PC-3 (cell line): ENCODE measurements at regions not wholly inside any gene's neighbourhood (a gene's known extent, or its start where the extent isn't known, plus 50 kb on each side); places are given as distances from the start of the nearest gene placed in this dataset.
"Not testable (repeated sequence)": the region's sequence is repeated elsewhere in the genome, so short reads cannot be mapped to it uniquely, and the experiment has no call there.

Experiments used
- ATAC-seq: fragments of 200-7000 bp; cut with Tn5 transposase; 2 replicates; pipeline ENCODE4 v1.9.1; 2020; ENCODE audit warnings: mild to moderate bottlenecking, moderate library complexity
- BruUV-seq: library from RNA; stranded (reverse); fragments of 400-500 nt; replicated peaks from 2 replicates; lab custom pipeline; 2021; lab: Mats Ljungman, UMichigan
- CTCF ChIA-PET: fragments of 300-600 bp; sonication (Branson Sonifier 250); formaldehyde crosslinking; loops from one replicate; lab custom pipeline; 2022; ENCODE audit warnings: antibody characterized with exemption; lab: Charles Lee
- POLR2A ChIA-PET: fragments of 300-600 bp; sonication (Branson Sonifier 250); formaldehyde crosslinking; loops from one replicate; lab custom pipeline; 2022; ENCODE audit warnings: antibody characterized with exemption; ENCODE audit not compliant: unreplicated experiment; lab: Charles Lee
- DNase-seq: peaks from one replicate; pipeline ENCODE4 v3.0.0-alpha.2; 2015
- H2AFZ ChIP-seq: fragments of 300-600 bp; sonication (generic); 2 replicates; pipeline ENCODE4 v1.6.0; 2016; ENCODE audit warnings: antibody characterized with exemption, low read length
- H3F3A ChIP-seq: fragments of 300-600 bp; sonication (generic); one replicate; pipeline ENCODE4 v1.6.0; 2017; ENCODE audit warnings: antibody characterized with exemption, low read length, control low read depth, mild to moderate bottlenecking; ENCODE audit not compliant: unreplicated experiment
- H3K27ac ChIP-seq: fragments of 300-600 bp; sonication (generic); 2 replicates; pipeline ENCODE4 v1.5.1; 2016; ENCODE audit warnings: mild to moderate bottlenecking, low read length
- H3K27me3 ChIP-seq: fragments of 300-600 bp; sonication (generic); 2 replicates; pipeline ENCODE4 v1.6.1; 2016; ENCODE audit warnings: low read length, mixed read lengths
- H3K36me3 ChIP-seq: fragments of 300-600 bp; sonication (generic); 2 replicates; pipeline ENCODE4 v1.6.1; 2016; ENCODE audit warnings: low read depth, mixed run types, low read length, mixed read lengths
- H3K4me1 ChIP-seq: fragments of 300-600 bp; sonication (generic); 2 replicates; pipeline ENCODE4 v1.5.1; 2016; ENCODE audit warnings: low read length; ENCODE audit not compliant: insufficient read depth
- H3K4me2 ChIP-seq: fragments of 300-600 bp; sonication (generic); 2 replicates; pipeline ENCODE4 v1.6.0; 2016; ENCODE audit warnings: low read length
- H3K4me3 ChIP-seq: fragments of 300-600 bp; sonication (generic); 2 replicates; pipeline ENCODE4 v1.5.1; 2016; ENCODE audit warnings: mild to moderate bottlenecking, low read length, mixed read lengths
- H3K79me2 ChIP-seq: fragments of 300-600 bp; sonication (generic); 2 replicates; pipeline ENCODE4 v1.6.1; 2017; ENCODE audit warnings: low read length, mixed read lengths
- H3K9ac ChIP-seq: fragments of 300-600 bp; sonication (generic); 2 replicates; pipeline ENCODE4 v1.6.0; 2016; ENCODE audit warnings: mild to moderate bottlenecking, low read length
- H3K9me2 ChIP-seq: fragments of 300-600 bp; sonication (generic); replicated peaks from 2 replicates; pipeline ENCODE4 v1.6.1; 2016; ENCODE audit warnings: mixed run types, low read length, mixed read lengths
- H3K9me3 ChIP-seq: fragments of 300-600 bp; sonication (generic); 2 replicates; pipeline ENCODE4 v1.6.1; 2016; ENCODE audit warnings: low read length, mixed read lengths
- H4K20me1 ChIP-seq: fragments of 300-600 bp; sonication (generic); 2 replicates; pipeline ENCODE4 v1.6.1; 2016; ENCODE audit warnings: low read length, mixed read lengths
- EZH2 ChIP-seq: fragments of 300-600 bp; sonication (generic); IDR thresholded peaks from one replicate; pipeline ENCODE4 v1.6.1; 2017; ENCODE audit warnings: antibody characterized with exemption, mild to moderate bottlenecking, low read length; ENCODE audit not compliant: unreplicated experiment
- EZH2phosphoT487 ChIP-seq: fragments of 300-600 bp; sonication (generic); IDR thresholded peaks from 2 replicates; pipeline ENCODE4 v1.6.1; 2018; ENCODE audit warnings: mild to moderate bottlenecking, antibody characterized with exemption, low read length, borderline replicate concordance
- intact Hi-C: fragments of 100-400 bp; cut with micrococcal nuclease; formaldehyde crosslinking; loops from 2 replicates; pipeline ENCODE4 v1.9.0; 2023
- TF ChIP-seq, protein P1 (sequence below): fragments of 300-600 bp; sonication (generic); conservative IDR thresholded peaks from 2 replicates; pipeline ENCODE4 v1.5.1; 2017; ENCODE audit warnings: antibody characterized with exemption, low read depth, mild to moderate bottlenecking, low read length

DNA sequence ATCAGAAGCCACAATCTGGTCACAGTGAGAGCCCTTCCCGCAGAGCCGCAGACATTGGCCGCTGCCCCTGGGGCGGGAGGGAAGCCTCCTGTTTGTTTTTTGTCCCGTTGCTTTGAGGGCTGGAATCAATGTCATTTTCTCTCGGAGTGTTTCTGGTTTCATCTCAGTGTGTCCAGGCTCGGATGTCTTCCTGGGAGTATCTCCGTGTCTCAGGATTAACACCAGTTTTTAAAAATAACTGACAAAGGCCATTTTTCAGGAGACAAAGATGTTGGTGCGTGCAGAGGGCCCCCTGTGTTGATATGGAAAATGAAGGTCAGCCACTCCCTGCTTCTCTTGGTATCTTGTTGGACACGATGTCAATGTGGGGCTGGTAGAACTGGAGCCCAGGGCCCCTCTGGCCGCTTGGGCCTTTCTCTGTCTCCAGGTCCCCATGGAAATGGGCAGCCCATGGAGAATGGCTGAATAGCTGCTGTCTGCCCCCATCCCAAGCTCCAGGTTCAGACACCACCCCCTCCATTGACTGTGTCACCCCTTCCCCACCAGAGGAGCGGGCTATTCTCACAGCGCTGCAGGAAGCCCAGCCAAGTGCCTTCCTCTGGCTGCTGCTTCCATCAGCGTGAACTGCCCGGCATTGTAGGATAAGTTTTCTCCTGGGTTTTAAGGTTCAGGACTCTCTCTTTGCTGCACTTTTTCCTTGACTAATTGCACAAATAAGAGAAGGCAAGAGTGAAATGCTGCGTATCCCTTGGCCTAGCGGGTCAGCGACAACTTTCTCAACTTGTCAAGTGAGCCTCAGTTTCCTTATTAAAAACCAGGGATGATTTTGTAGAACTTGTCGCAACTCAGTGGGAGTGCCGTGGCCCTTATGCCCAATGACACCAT is 72.2 kb upstream of the METTL9 start:
- Histone ChIP-seq H4K20me1 (no peaks in the 10 kb centered on the region), H3K79me2 (no peaks in the 10 kb centered on the region), H3K27ac (no peak overlapping the region), H3F3A (no peaks in the 10 kb centered on the region), H3K4me1 (no peaks in the 10 kb centered on the region), H3K27me3 (no peaks in the 10 kb centered on the region), H3K36me3 (no peaks in the 10 kb centered on the region), H3K9me2 (no peaks in the 10 kb centered on the region), H3K4me3 (no peak overlapping the region), H3K9me3 (no peaks in the 10 kb centered on the region), H3K4me2 (no peak overlapping the region), H2AFZ (no peak overlapping the region), H3K9ac (no peak overlapping the region)
- ATAC-seq (no peak), DNase-seq (no peak)
- no peak for TF ChIP-seq EZH2phosphoT487
- TF ChIP-seq, protein P1, sequence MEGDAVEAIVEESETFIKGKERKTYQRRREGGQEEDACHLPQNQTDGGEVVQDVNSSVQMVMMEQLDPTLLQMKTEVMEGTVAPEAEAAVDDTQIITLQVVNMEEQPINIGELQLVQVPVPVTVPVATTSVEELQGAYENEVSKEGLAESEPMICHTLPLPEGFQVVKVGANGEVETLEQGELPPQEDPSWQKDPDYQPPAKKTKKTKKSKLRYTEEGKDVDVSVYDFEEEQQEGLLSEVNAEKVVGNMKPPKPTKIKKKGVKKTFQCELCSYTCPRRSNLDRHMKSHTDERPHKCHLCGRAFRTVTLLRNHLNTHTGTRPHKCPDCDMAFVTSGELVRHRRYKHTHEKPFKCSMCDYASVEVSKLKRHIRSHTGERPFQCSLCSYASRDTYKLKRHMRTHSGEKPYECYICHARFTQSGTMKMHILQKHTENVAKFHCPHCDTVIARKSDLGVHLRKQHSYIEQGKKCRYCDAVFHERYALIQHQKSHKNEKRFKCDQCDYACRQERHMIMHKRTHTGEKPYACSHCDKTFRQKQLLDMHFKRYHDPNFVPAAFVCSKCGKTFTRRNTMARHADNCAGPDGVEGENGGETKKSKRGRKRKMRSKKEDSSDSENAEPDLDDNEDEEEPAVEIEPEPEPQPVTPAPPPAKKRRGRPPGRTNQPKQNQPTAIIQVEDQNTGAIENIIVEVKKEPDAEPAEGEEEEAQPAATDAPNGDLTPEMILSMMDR = no peak
- no peak for TF ChIP-seq EZH2
- CTCF ChIA-PET = no interaction called here
- intact Hi-C loops = no loop called here
- POLR2A ChIA-PET = no interaction called here
- BruUV-seq = no TSS peak

DNA sequence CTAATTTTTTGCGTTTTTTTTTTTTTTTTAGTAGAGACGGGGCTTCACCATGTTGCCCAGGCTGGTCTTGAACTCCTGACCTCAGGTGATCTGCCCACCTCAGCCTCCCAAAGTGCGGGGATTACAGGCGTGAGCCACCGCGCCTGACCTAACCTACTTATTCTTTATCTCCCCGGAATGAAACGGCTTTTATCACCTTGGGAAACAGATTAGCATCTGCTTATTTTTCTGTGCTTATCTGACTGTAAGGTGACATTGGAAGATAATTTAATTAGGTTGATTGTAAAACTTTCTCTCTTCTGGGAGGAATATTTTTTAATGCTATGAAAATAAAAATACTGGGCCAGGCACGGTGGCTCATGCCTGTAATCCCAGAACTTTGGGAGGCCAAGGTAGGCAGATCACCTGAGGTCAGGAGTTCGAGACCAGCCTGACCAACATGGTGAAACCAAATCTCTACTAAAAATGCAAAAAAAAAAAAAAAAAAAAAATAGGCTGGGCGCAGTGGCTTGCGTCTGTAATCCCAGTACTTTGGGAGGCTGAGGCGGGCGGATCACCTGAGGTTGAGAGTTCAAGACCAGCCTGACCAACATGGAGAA is 70.2 kb upstream of the METTL9 start:
- intact Hi-C loops, H4K20me1 ChIP-seq, H3K27ac ChIP-seq, H3K4me1 ChIP-seq, H3K4me3 ChIP-seq, H3K9me2 ChIP-seq, H3K36me3 ChIP-seq, H3K9ac ChIP-seq, H3F3A ChIP-seq, H2AFZ ChIP-seq, H3K79me2 ChIP-seq, H3K9me3 ChIP-seq, DNase-seq, H3K4me2 ChIP-seq, CTCF ChIA-PET, H3K27me3 ChIP-seq, POLR2A ChIA-PET, ATAC-seq, BruUV-seq: not testable (repeated sequence)

- H4K20me1 ChIP-seq, ATAC-seq, H3K36me3 ChIP-seq, H3F3A ChIP-seq, intact Hi-C loops, H2AFZ ChIP-seq, H3K4me2 ChIP-seq, DNase-seq, H3K9me3 ChIP-seq, H3K9me2 ChIP-seq, H3K27me3 ChIP-seq, H3K79me2 ChIP-seq, H3K27ac ChIP-seq, POLR2A ChIA-PET, H3K4me3 ChIP-seq, H3K9ac ChIP-seq, CTCF ChIA-PET, H3K4me1 ChIP-seq, BruUV-seq: not testable (repeated sequence)
Measured at GRCh38 chr16:21530729-21531383, 68.5 kb upstream of the METTL9 start.

GRCh38 chr16:21532996-21533395 is 66.4 kb upstream of the METTL9 start:
- H3F3A ChIP-seq, H3K9ac ChIP-seq, DNase-seq, CTCF ChIA-PET, H3K9me3 ChIP-seq, H3K79me2 ChIP-seq, H4K20me1 ChIP-seq, H3K4me3 ChIP-seq, intact Hi-C loops, ATAC-seq, H3K4me1 ChIP-seq, H2AFZ ChIP-seq, H3K9me2 ChIP-seq, POLR2A ChIA-PET, BruUV-seq, H3K27me3 ChIP-seq, H3K4me2 ChIP-seq, H3K36me3 ChIP-seq, H3K27ac ChIP-seq: not testable (repeated sequence)

- not testable (repeated sequence) for ATAC-seq
Measured at GRCh38 chr16:21533474-21533873, 65.9 kb upstream of the METTL9 start.

More at GRCh38 chr16:21533474-21533873, 65.9 kb upstream of the METTL9 start:
- intact Hi-C loops, H2AFZ ChIP-seq, CTCF ChIA-PET, H3F3A ChIP-seq, H3K36me3 ChIP-seq, H3K9me2 ChIP-seq, H3K27me3 ChIP-seq, H3K4me2 ChIP-seq, H3K4me1 ChIP-seq, DNase-seq, POLR2A ChIA-PET, BruUV-seq, H3K4me3 ChIP-seq, H3K79me2 ChIP-seq, H3K9ac ChIP-seq, H4K20me1 ChIP-seq, H3K9me3 ChIP-seq, H3K27ac ChIP-seq: not testable (repeated sequence)
